HCT116 (cell line): ENCODE measurements at regions not wholly inside any gene's neighbourhood (a gene's known extent, or its start where the extent isn't known, plus 50 kb on each side); places are given as distances from the start of the nearest gene placed in this dataset.

Experiments used
- ATAC-seq: fragments of 200-7000 bp; cut with Tn5 transposase; 2 replicates; pipeline ENCODE4 v1.9.1; 2020; ENCODE audit warnings: mild to moderate bottlenecking, moderate library complexity
- BruUV-seq: library from RNA; stranded (reverse); fragments of 400-500 nt; replicated peaks from 2 replicates; lab custom pipeline; 2021; lab: Mats Ljungman, UMichigan
- CTCF ChIA-PET: fragments of 300-600 bp; sonication (Branson Sonifier 250); formaldehyde crosslinking; loops from one replicate; lab custom pipeline; 2021; ENCODE audit warnings: antibody characterized with exemption; lab: Charles Lee
- POLR2A ChIA-PET: fragments of 300-600, 350-600 bp; sonication (Branson Sonifier 250); formaldehyde crosslinking; loops from one replicate; lab custom pipeline; 2021; ENCODE audit warnings: antibody characterized with exemption; lab: Charles Lee
- RAD21 ChIA-PET, 2 experiments: fragments of 300-600 bp; sonication (Branson Sonifier 250); formaldehyde crosslinking; loops; one replicate each; lab custom pipeline; 2023; ENCODE audit warnings: low total read pairs in 2 of 2; ENCODE audit not compliant: uncharacterized antibody in 2 of 2, unreplicated experiment in 2 of 2, low non-redundant PET in 1 of 2; lab: Charles Lee
- DNase-seq: peaks from one replicate; pipeline ENCODE4 v3.0.0-alpha.2; 2010; ENCODE audit warnings: low read depth, low spot score
- H2AFZ ChIP-seq: fragments of 200-600 bp; shearing (Covaris generic), sonication (generic); 2 replicates; pipeline ENCODE4 v1.6.1; 2017; ENCODE audit warnings: low read depth, mixed run types, mixed read lengths, antibody characterized with exemption, low read length; ENCODE audit not compliant: poor library complexity, severe bottlenecking
- H3K27ac ChIP-seq: 2 replicates; pipeline ENCODE4 v1.5.1; 2012; ENCODE audit warnings: low read depth, low read length
- H3K27me3 ChIP-seq: fragments of 200-600 bp; sonication (generic); 2 replicates; pipeline ENCODE4 v1.6.1; 2016; ENCODE audit warnings: mixed run types, low read length, mixed read lengths; ENCODE audit not compliant: insufficient read depth
- H3K36me3 ChIP-seq, 2 experiments: fragments of 200-500 bp in 1 of 2; fragments of 200-600 bp in 1 of 2; sonication (Bioruptor generic) in 1 of 2; sonication (generic) in 1 of 2; 2 replicates each; pipeline versions ENCODE4 v1.5.1 to v1.6.1; 2014 to 2016; ENCODE audit warnings: low read length in 2 of 2, inconsistent platforms in 1 of 2, mixed read lengths in 1 of 2, mixed run types in 1 of 2; ENCODE audit not compliant: insufficient read depth in 2 of 2, control insufficient read depth in 1 of 2
- H3K4me1 ChIP-seq, 2 experiments: fragments of 200-600 bp in 1 of 2; sonication (generic) in 1 of 2; 2 replicates each; pipeline versions ENCODE4 v1.5.1 to v1.6.1; 2012 to 2017; ENCODE audit warnings: low read length in 2 of 2, inconsistent platforms in 1 of 2, mild to moderate bottlenecking in 1 of 2, mixed read lengths in 1 of 2, mixed run types in 1 of 2, moderate library complexity in 1 of 2; ENCODE audit not compliant: insufficient read depth in 2 of 2, control insufficient read depth in 1 of 2
- H3K4me2 ChIP-seq: fragments of 200-600 bp; sonication (generic); 2 replicates; pipeline ENCODE4 v1.6.1; 2017; ENCODE audit warnings: mixed run types, low read length, mixed read lengths
- H3K4me3 ChIP-seq, 2 experiments: fragments of 200-600 bp in 1 of 2; sonication (generic) in 1 of 2; replicated peaks in 1 of 2; 2 replicates each; pipeline ENCODE4 v1.5.1; 2011 to 2016; ENCODE audit warnings: low read length in 2 of 2, control low read depth in 1 of 2, low read depth in 1 of 2, mild to moderate bottlenecking in 1 of 2, mixed read lengths in 1 of 2, mixed run types in 1 of 2
- H3K79me2 ChIP-seq: fragments of 200-600 bp; sonication (generic); 2 replicates; pipeline ENCODE4 v1.6.1; 2017; ENCODE audit warnings: mild to moderate bottlenecking, mixed run types, low read length, moderate library complexity, mixed read lengths; ENCODE audit not compliant: insufficient read depth
- H3K9ac ChIP-seq: fragments of 200-600 bp; sonication (generic); 2 replicates; pipeline ENCODE4 v1.6.1; 2016; ENCODE audit warnings: low read length, mixed read lengths
- H3K9me2 ChIP-seq: fragments of 200-600 bp; sonication (generic), shearing (Covaris generic); 2 replicates; pipeline ENCODE4 v1.6.1; 2017; ENCODE audit warnings: mixed run types, mild to moderate bottlenecking, moderate library complexity; ENCODE audit not compliant: insufficient read depth
- H3K9me3 ChIP-seq, 2 experiments: fragments of 200-500 bp in 1 of 2; fragments of 200-600 bp in 1 of 2; sonication (Bioruptor generic) in 1 of 2; sonication (generic) in 1 of 2; 2 replicates each; pipeline ENCODE4 v1.6.1; 2014 to 2017; ENCODE audit warnings: low read length in 2 of 2, mixed read lengths in 2 of 2, inconsistent platforms in 1 of 2, low read depth in 1 of 2, mild to moderate bottlenecking in 1 of 2, mixed run types in 1 of 2, moderate library complexity in 1 of 2; ENCODE audit not compliant: control insufficient read depth in 1 of 2, insufficient read depth in 1 of 2
- H4K20me1 ChIP-seq: fragments of 200-600 bp; sonication (generic), shearing (Covaris generic); 2 replicates; pipeline ENCODE4 v1.6.1; 2017; ENCODE audit warnings: mixed run types, mild to moderate bottlenecking, moderate library complexity; ENCODE audit not compliant: insufficient read depth
- CEBPB ChIP-seq: IDR thresholded peaks from 2 replicates; pipeline ENCODE4 v1.6.1; 2012; ENCODE audit warnings: low read depth
- EZH2 ChIP-seq: fragments of 200-600 bp; sonication (generic); IDR thresholded peaks from 2 replicates; pipeline ENCODE4 v1.6.1; 2017; ENCODE audit warnings: antibody characterized with exemption, mixed run types
- JUND ChIP-seq: IDR thresholded peaks from 2 replicates; pipeline ENCODE4 v1.6.1; 2012
- POLR2AphosphoS5 ChIP-seq: IDR thresholded peaks from 2 replicates; pipeline ENCODE4 v1.6.1; 2011; ENCODE audit warnings: mild to moderate bottlenecking, low read depth, low read length, moderate library complexity
- RAD21 ChIP-seq: IDR thresholded peaks from 2 replicates; pipeline ENCODE4 v1.6.1; 2012; ENCODE audit warnings: low read depth, mild to moderate bottlenecking
- SRF ChIP-seq: IDR thresholded peaks from 2 replicates; pipeline ENCODE4 v1.6.1; 2012; ENCODE audit warnings: low read depth
- TCF7L2 ChIP-seq: IDR thresholded peaks from 2 replicates; pipeline ENCODE4 v1.7.0; 2011; ENCODE audit warnings: borderline replicate concordance, inconsistent platforms; ENCODE audit not compliant: insufficient read depth, insufficient read length; ENCODE audit errors: extremely low read depth
- YY1 ChIP-seq: IDR thresholded peaks from 2 replicates; pipeline ENCODE4 v1.6.1; 2011; ENCODE audit warnings: low read length, low read depth, moderate library complexity, mild to moderate bottlenecking; ENCODE audit not compliant: insufficient replicate concordance; ENCODE audit errors: extremely low read depth
- ZFX ChIP-seq: fragments of 450-650 bp; IDR thresholded peaks from 2 replicates; pipeline ENCODE4 v1.6.1; 2017
- ZNF274 ChIP-seq: fragments of 200-500 bp; sonication (Bioruptor generic); IDR thresholded peaks from 2 replicates; pipeline ENCODE4 v1.6.1; 2014; ENCODE audit warnings: mild to moderate bottlenecking, low read depth, low read length, inconsistent platforms
- intact Hi-C: fragments of 100-400 bp; cut with micrococcal nuclease; formaldehyde crosslinking; loops from 2 replicates; pipeline ENCODE4 v1.10.0; 2022
- TF ChIP-seq, protein P1 (sequence below): IDR thresholded peaks from 2 replicates; pipeline ENCODE4 v1.6.1; 2012

DNA sequence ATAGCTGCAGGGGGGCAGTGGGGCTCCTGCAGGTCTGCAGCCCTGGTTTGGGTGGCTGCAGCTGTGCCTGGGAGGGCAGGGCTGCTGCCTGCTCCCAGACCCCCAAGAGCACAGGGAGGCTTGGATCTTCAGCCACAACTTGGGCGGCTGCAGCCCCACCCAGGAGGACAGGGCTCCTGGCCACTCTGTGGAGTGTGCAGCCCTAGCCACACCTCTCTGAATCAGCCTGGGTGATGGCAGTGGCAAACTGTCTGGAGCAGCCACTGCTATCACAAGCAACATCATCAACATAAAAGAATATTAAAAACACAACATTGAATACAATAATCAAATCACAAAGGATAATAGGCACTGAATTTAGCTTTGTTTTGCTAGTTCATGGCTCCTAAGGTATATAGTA, 164.9 kb upstream of the SLC27A6 start:
- H3K4me3 ChIP-seq, result no peak overlapping the region
- no peaks in the 10 kb centered on the region for H3K9me2 ChIP-seq
- intact Hi-C loops, result loop anchor here (5.0 kb wide), 1 partner anchor 48 kb away; no protein-coding TSS in a partner anchor
- H3K4me2 ChIP-seq, result no peak overlapping the region
- no peaks in the 10 kb centered on the region for H3K79me2 ChIP-seq
- H3K4me1 ChIP-seq, result peaks cover 0 to 5% of the 10 kb centered on the region in 2 experiments; a peak in 1 of 4 replicates
- no TSS peak for BruUV-seq
- no peak overlapping the region for H3K27ac ChIP-seq
- H3K36me3 ChIP-seq, result no peaks in the 10 kb centered on the region
- CTCF ChIA-PET, result no interaction called here
- DNase-seq, result no peak
- POLR2A ChIA-PET, result no interaction called here
- no peak for ATAC-seq
- no peaks in the 10 kb centered on the region for H3K27me3 ChIP-seq
- no peak overlapping the region for H3K9ac ChIP-seq
- RAD21 ChIA-PET, result no interaction called here
- H2AFZ ChIP-seq, result no peak overlapping the region
- no peaks in the 10 kb centered on the region for H3K9me3 ChIP-seq
- no peaks in the 10 kb centered on the region for H4K20me1 ChIP-seq
- TF ChIP-seq TCF7L2 (no peak), CEBPB (no peak), JUND (no peak), ZNF274 (no peak), RAD21 (no peak)
- TF ChIP-seq, protein P1, sequence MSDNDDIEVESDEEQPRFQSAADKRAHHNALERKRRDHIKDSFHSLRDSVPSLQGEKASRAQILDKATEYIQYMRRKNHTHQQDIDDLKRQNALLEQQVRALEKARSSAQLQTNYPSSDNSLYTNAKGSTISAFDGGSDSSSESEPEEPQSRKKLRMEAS, result no peak
- TF ChIP-seq, all 23 proteins: peak for 0

DNA sequence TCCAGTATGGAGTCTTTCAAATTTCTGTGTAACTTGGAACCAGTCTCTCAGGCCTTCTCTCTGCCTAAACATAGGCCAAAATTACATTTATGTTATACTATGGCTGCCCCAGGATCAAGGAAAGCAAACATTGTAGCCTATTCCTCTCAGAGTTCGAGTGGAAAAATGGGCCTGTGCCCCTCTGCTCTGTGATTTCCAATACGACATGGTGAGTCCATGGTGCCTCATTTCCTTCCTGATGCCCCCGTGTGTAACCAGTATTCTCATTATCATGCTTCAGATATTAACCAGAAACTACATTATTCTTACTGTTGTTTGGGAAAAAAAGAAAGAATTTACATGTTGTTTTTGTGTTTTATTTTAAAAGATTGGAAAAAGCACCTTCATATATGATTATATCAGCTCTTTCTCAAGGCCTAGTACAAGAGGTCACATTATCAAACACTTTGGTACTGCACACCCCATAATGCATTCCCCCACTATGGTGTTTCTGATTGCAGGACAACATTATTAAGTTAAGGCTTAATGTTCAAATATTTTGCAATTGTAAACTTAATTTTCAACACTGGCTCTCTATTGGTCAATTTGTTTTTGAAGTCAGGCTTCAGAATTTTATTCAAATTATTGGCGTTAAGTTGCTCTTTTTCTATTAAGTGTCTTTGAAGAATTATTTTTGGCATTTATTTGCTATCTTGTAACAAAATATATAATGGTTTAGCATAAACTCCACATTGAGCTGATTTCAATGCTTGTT, 151.8 kb upstream of the SLC27A6 start:
- no TSS peak for BruUV-seq
- no peaks in the 10 kb centered on the region for H3K36me3 ChIP-seq
- no peak overlapping the region for H3K4me3 ChIP-seq
- intact Hi-C loops, result no loop called here
- H3K9ac ChIP-seq, result no peak overlapping the region
- DNase-seq, result no peak
- TF ChIP-seq POLR2AphosphoS5, result no peak
- no peak for TF ChIP-seq SRF
- no peak for TF ChIP-seq EZH2
- TF ChIP-seq ZFX, result no peak
- TF ChIP-seq JUND, result no peak
- TF ChIP-seq RAD21, result no peak
- no peak for TF ChIP-seq YY1
- TF ChIP-seq CEBPB, result no peak
- TF ChIP-seq, all 23 proteins: peak for 0
- Histone ChIP-seq H4K20me1 (no peaks in the 10 kb centered on the region), H3K4me1 (no peaks in the 10 kb centered on the region), H3K9me2 (no peaks in the 10 kb centered on the region), H3K79me2 (no peaks in the 10 kb centered on the region), H3K4me2 (no peak overlapping the region), H3K27me3 (no peaks in the 10 kb centered on the region), H3K27ac (no peak overlapping the region), H3K9me3 (no peaks in the 10 kb centered on the region), H2AFZ (no peak overlapping the region)
- no peak for ATAC-seq
- POLR2A ChIA-PET, result no interaction called here
- RAD21 ChIA-PET, result no interaction called here
- CTCF ChIA-PET, result no interaction called here
